Stimulated activated CD4-positive, alpha-beta T cell treated with anti-CD3 and anti-CD28 coated beads, TNF-alpha, amount 100 ng/mL, for 1 hour (primary cell): ENCODE measurements at regions not wholly inside any gene's neighbourhood (a gene's known extent, or its start where the extent isn't known, plus 50 kb on each side); places are given as distances from the start of the nearest gene placed in this dataset.

Experiments used
- DNase-seq, 3 donors: peaks; one replicate each; pipeline ENCODE4 v3.0.0-alpha.2; 2020; ENCODE audit warnings: low read depth in 3 of 3, low spot score in 1 of 3

- no peak for DNase-seq
Measured at GRCh38 chr11:95717314-95717713, 72.3 kb downstream of the FAM76B start.

- DNase-seq, result no peak
Measured at GRCh38 chr11:95716266-95716665, 73.3 kb downstream of the FAM76B start.

GRCh38 chr11:95715777-95716241 lies 73.8 kb downstream of the FAM76B start:
- no peak for DNase-seq

- no peak for DNase-seq
Measured at GRCh38 chr11:95714843-95715776, 74.5 kb downstream of the FAM76B start.

- no peak for DNase-seq
Measured at GRCh38 chr11:95713428-95713827, 76.2 kb downstream of the FAM76B start.

GRCh38 chr11:95711945-95712221 lies 77.7 kb downstream of the FAM76B start:
- no peak for DNase-seq

- DNase-seq, result no peak
Measured at GRCh38 chr11:95711162-95711944, 78.2 kb downstream of the FAM76B start.

GRCh38 chr11:95708681-95709080 lies 80.9 kb downstream of the FAM76B start:
- no peak for DNase-seq

- DNase-seq, result no peak
Measured at GRCh38 chr11:95706974-95707387, 82.6 kb downstream of the FAM76B start.

GRCh38 chr11:95705485-95706124 lies 84.0 kb downstream of the FAM76B start:
- peak; percentile 64 to 75 (median 73) for DNase-seq

- no peak for DNase-seq
Measured at GRCh38 chr11:95704865-95705264, 84.7 kb downstream of the FAM76B start.

GRCh38 chr11:95703049-95703448 lies 86.5 kb downstream of the FAM76B start:
- DNase-seq, result no peak

GRCh38 chr11:95702526-95702925 lies 87.1 kb downstream of the FAM76B start:
- no peak for DNase-seq

- no peak for DNase-seq
Measured at GRCh38 chr11:95700471-95700817, 89.1 kb downstream of the FAM76B start.

- no peak for DNase-seq
Measured at GRCh38 chr11:95699631-95700470, 89.7 kb downstream of the FAM76B start.

GRCh38 chr11:95698676-95699557 lies 90.7 kb downstream of the FAM76B start:
- no peak for DNase-seq

GRCh38 chr11:95697614-95698408 lies 91.8 kb downstream of the FAM76B start:
- no peak for DNase-seq

- DNase-seq, result no peak
Measured at GRCh38 chr11:95695181-95695580, 94.4 kb downstream of the FAM76B start.

GRCh38 chr11:95693298-95693697 lies 96.3 kb downstream of the FAM76B start:
- no peak for DNase-seq
